Upper lobe of left lung (tissue), 6 donors: ENCODE measurements at regions not wholly inside any gene's neighbourhood (a gene's known extent, or its start where the extent isn't known, plus 50 kb on each side); places are given as distances from the start of the nearest gene placed in this dataset.

Experiments used
- ATAC-seq, 2 donors: fragments of 200-7000 bp; cut with Tn5 transposase; one replicate each; pipeline ENCODE4 v1.9.1; 2022; ENCODE audit warnings: mild to moderate bottlenecking in 2 of 2, moderate library complexity in 2 of 2; ENCODE audit not compliant: low FRiP score in 2 of 2
- DNase-seq, 2 donors: peaks; one replicate each; pipeline ENCODE4 v3.0.0-alpha.2; 2019 to 2020
- H3K27ac ChIP-seq, 4 donors: fragments of 200-600 bp; sonication (generic); one replicate each; pipeline ENCODE4 v1.5.1; 2016 to 2019
- H3K27me3 ChIP-seq, 4 donors: fragments of 200-600 bp; sonication (generic); one replicate each; pipeline ENCODE4 v1.5.1; 2017 to 2019
- H3K36me3 ChIP-seq, 4 donors: fragments of 200-600 bp; sonication (generic); one replicate each; pipeline ENCODE4 v1.5.1; 2016 to 2019
- H3K4me1 ChIP-seq, 4 donors: fragments of 200-600 bp; sonication (generic); one replicate each; pipeline ENCODE4 v1.5.1; 2018 to 2019
- H3K4me3 ChIP-seq, 4 donors: fragments of 200-600 bp; sonication (generic); one replicate each; pipeline ENCODE4 v1.5.1; 2017 to 2019; ENCODE audit warnings: mild to moderate bottlenecking in 2 of 4, moderate library complexity in 1 of 4
- H3K9me3 ChIP-seq, 4 donors: fragments of 200-600 bp; sonication (generic); one replicate each; pipeline ENCODE4 v1.5.1; 2018 to 2019
- EP300 ChIP-seq, 4 donors: sonication (generic); formaldehyde crosslinking; IDR thresholded peaks; one replicate each; pipeline ENCODE4 v1.5.1; 2017; ENCODE audit warnings: antibody characterized with exemption in 4 of 4, control low read depth in 2 of 4
- POLR2A ChIP-seq, 4 donors: fragments of 450-650 bp; IDR thresholded peaks; one replicate each; pipeline ENCODE4 v1.5.1; 2016 to 2017; ENCODE audit warnings: antibody characterized with exemption in 4 of 4, mild to moderate bottlenecking in 2 of 4
- POLR2AphosphoS5 ChIP-seq, 2 donors: sonication (generic); formaldehyde crosslinking; IDR thresholded peaks; one replicate each; pipeline ENCODE4 v1.5.1; 2017; ENCODE audit warnings: antibody characterized with exemption in 2 of 2
- WGBS, 2 donors: methylation state at CpG; one replicate each; pipeline ENCODE4 v1.1.5; 2017 to 2018; 5-methylcytosine and 5-hydroxymethylcytosine counted together
- TF ChIP-seq, protein P1 (sequence below), 6 experiments: fragments of 450-650 bp in 4 of 6; fragments of 200-600 bp in 2 of 6; sonication (generic) in 2 of 6; IDR thresholded peaks; one replicate each; pipeline ENCODE4 v1.5.1; 2016 to 2019; ENCODE audit warnings: antibody characterized with exemption in 6 of 6
- donor health status: DM: no; HTN: no; CAD: no; lungs with moderate emphysema.
- donor health status: DM: no; HTN: yes; CAD: no; lungs with severe emphysema.

DNA sequence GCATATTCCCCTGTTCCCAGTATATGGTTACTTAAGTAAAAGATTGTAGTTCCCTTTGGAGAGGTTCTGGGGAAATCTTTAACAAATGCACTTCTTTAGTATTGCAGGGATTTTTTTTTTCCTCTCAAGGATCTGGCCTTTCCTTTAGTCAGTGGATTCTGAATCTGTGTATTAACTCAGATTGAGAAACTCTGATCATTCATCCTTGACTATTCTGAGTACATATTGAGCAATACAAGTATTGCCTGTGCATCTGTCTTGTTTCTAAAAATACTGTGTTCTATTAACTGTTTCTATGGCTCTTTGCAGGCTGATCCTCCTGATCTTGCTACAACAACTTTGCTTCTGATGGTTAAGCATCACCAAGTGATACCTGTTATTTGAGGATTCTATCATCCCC, 67.8 kb upstream of the FGGY start:
- Histone ChIP-seq H3K4me1 (peaks cover 0 to 7% (median 7%) of the 10 kb centered on the region in 4 donors), H3K27ac (no peak overlapping the region), H3K27me3 (no peaks in the 10 kb centered on the region), H3K4me3 (no peak overlapping the region), H3K9me3 (no peaks in the 10 kb centered on the region), H3K36me3 (no peaks in the 10 kb centered on the region)
- no peak for DNase-seq
- TF ChIP-seq EP300 (IDR thresholded peaks at IDR 0.05): no peak
- no peak for TF ChIP-seq POLR2AphosphoS5 (IDR thresholded peaks at IDR 0.05)
- TF ChIP-seq, protein P1, sequence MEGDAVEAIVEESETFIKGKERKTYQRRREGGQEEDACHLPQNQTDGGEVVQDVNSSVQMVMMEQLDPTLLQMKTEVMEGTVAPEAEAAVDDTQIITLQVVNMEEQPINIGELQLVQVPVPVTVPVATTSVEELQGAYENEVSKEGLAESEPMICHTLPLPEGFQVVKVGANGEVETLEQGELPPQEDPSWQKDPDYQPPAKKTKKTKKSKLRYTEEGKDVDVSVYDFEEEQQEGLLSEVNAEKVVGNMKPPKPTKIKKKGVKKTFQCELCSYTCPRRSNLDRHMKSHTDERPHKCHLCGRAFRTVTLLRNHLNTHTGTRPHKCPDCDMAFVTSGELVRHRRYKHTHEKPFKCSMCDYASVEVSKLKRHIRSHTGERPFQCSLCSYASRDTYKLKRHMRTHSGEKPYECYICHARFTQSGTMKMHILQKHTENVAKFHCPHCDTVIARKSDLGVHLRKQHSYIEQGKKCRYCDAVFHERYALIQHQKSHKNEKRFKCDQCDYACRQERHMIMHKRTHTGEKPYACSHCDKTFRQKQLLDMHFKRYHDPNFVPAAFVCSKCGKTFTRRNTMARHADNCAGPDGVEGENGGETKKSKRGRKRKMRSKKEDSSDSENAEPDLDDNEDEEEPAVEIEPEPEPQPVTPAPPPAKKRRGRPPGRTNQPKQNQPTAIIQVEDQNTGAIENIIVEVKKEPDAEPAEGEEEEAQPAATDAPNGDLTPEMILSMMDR (IDR thresholded peaks at IDR 0.05): no peak
- no peak for TF ChIP-seq POLR2A (IDR thresholded peaks at IDR 0.05)
- ATAC-seq: peak in 1 of 2 donors; percentile 63

DNA sequence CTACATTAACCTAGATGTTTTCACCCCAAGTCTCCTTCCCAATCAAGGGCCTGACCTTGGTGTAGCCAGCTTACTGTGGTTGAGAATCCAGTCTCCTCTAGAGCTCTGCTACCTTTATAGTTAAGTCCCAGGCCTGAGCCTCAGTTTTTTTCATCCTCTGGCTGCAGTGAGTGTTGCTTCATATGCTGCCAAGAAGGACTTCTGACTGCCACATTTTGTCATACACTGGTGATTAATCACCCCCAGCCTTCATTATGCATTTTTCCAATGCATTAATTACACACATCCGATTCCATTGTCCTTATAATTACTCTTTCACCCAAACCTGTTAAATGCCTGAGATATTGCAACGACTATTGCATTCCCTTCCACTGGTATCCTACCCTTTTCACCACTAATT, 66.3 kb upstream of the FGGY start:
- Histone ChIP-seq H3K27me3 (no peaks in the 10 kb centered on the region), H3K4me1 (peaks cover 0 to 7% (median 7%) of the 10 kb centered on the region in 4 donors), H3K27ac (no peak overlapping the region), H3K4me3 (no peak overlapping the region), H3K9me3 (no peaks in the 10 kb centered on the region), H3K36me3 (no peaks in the 10 kb centered on the region)
- WGBS, 2 donors: 74 to 82% methylated on average over 2 of the region's 2 CpGs
- TF ChIP-seq POLR2AphosphoS5 (IDR thresholded peaks at IDR 0.05) (no peak), EP300 (IDR thresholded peaks at IDR 0.05) (no peak), POLR2A (IDR thresholded peaks at IDR 0.05) (no peak)
- TF ChIP-seq, protein P1 (IDR thresholded peaks at IDR 0.05): no peak
- DNase-seq (no peak), ATAC-seq (no peak)

DNA sequence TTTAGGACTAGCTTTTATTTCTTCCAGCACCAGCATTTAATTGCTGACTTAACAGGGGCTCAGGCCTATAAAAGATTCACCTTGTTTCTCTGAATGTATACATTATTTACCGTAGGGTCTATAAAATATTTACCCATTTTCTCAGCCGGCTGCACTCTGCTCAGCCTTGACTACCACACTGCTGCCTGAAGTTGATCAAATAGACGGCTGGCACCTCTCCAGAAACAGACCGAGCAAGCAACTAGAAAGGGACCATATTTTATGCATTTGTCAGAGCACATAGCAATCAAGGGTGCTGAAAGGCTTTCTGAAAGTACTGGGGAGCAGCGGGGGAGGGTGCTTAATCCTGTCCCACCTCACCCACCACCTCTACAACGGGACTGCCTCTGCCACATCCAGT, 64.7 kb upstream of the FGGY start:
- H3K36me3 ChIP-seq: no peaks in the 10 kb centered on the region
- no peaks in the 10 kb centered on the region for H3K27me3 ChIP-seq
- no peak overlapping the region for H3K4me3 ChIP-seq
- peaks cover 0 to 7% (median 7%) of the 10 kb centered on the region in 4 donors for H3K4me1 ChIP-seq
- TF ChIP-seq POLR2AphosphoS5 (IDR thresholded peaks at IDR 0.05) (no peak), POLR2A (IDR thresholded peaks at IDR 0.05) (no peak), EP300 (IDR thresholded peaks at IDR 0.05) (no peak)
- TF ChIP-seq, protein P1 (IDR thresholded peaks at IDR 0.05): no peak
- DNase-seq: no peak
- no peaks in the 10 kb centered on the region for H3K9me3 ChIP-seq
- H3K27ac ChIP-seq: no peak overlapping the region
- WGBS, 2 donors: 68 to 81% methylated on average over 6 of the region's 6 CpGs
- no peak for ATAC-seq

- no peak for DNase-seq
- Histone ChIP-seq H3K4me3 (no peak overlapping the region), H3K4me1 (peaks cover 0 to 7% (median 5%) of the 10 kb centered on the region in 4 donors), H3K27me3 (no peaks in the 10 kb centered on the region), H3K27ac (no peak overlapping the region), H3K36me3 (no peaks in the 10 kb centered on the region), H3K9me3 (no peaks in the 10 kb centered on the region)
- 92 to 93% methylated on average over 1 of the region's 1 CpG for WGBS, 2 donors
- TF ChIP-seq EP300 (IDR thresholded peaks at IDR 0.05) (no peak), POLR2AphosphoS5 (IDR thresholded peaks at IDR 0.05) (no peak), POLR2A (IDR thresholded peaks at IDR 0.05) (no peak)
- TF ChIP-seq, protein P1 (IDR thresholded peaks at IDR 0.05): no peak
- ATAC-seq: no peak
Measured at GRCh38 chr1:59233444-59233843, 63.5 kb upstream of the FGGY start.

- DNase-seq (no peak), ATAC-seq (no peak)
- Histone ChIP-seq H3K4me3 (no peak overlapping the region), H3K4me1 (peaks cover 0 to under 1% (median 0%) of the 10 kb centered on the region in 4 donors), H3K36me3 (no peaks in the 10 kb centered on the region), H3K27ac (no peak overlapping the region), H3K9me3 (no peaks in the 10 kb centered on the region), H3K27me3 (no peaks in the 10 kb centered on the region)
- TF ChIP-seq EP300 (IDR thresholded peaks at IDR 0.05) (no peak), POLR2AphosphoS5 (IDR thresholded peaks at IDR 0.05) (no peak), POLR2A (IDR thresholded peaks at IDR 0.05) (no peak)
- TF ChIP-seq, protein P1 (IDR thresholded peaks at IDR 0.05): no peak
- 75 to 79% methylated on average over 3 of the region's 3 CpGs for WGBS, 2 donors
Measured at GRCh38 chr1:59236721-59237545, 60.0 kb upstream of the FGGY start.
